K562 (cell line): ENCODE measurements at regions not wholly inside any gene's neighbourhood (a gene's known extent, or its start where the extent isn't known, plus 50 kb on each side); places are given as distances from the start of the nearest gene placed in this dataset.

Experiments
- CTCF ChIP-seq, 3 experiments: IDR thresholded peaks in 2 of 3; conservative IDR thresholded peaks in 1 of 3; 2 replicates each; pipeline ENCODE4 v1.5.1; 2011 to 2012; ENCODE audit warnings: low read length in 3 of 3, mild to moderate bottlenecking in 3 of 3, control low read depth in 2 of 3, improper control_type of control experiment in 1 of 3, inconsistent platforms in 1 of 3, low read depth in 1 of 3, mixed read lengths in 1 of 3, moderate library complexity in 1 of 3; ENCODE audit not compliant: insufficient read depth in 2 of 3
- HOMEZ ChIP-seq: fragments of 250-450 bp; sonication (Bioruptor Pico); IDR thresholded peaks from 2 replicates; pipeline ENCODE4 v1.4.0; 2020; ENCODE audit warnings: mild to moderate bottlenecking, moderate library complexity
- MAFG ChIP-seq: fragments of 450-650 bp; conservative IDR thresholded peaks from 2 replicates; pipeline ENCODE4 v1.6.1; 2016; ENCODE audit warnings: missing genetic modification characterization, missing compliant biosample characterization
- TF ChIP-seq, protein P1 (sequence below), 2 experiments: IDR thresholded peaks; 2 replicates each; pipeline ENCODE4 v1.6.1; 2012; ENCODE audit warnings: improper control_type of control experiment in 2 of 2, low read depth in 2 of 2, low read length in 2 of 2, borderline replicate concordance in 1 of 2
- TF ChIP-seq, protein P2 (sequence below), 2 experiments: fragments of 450-650 bp in 1 of 2; sonication (generic) in 1 of 2; formaldehyde crosslinking in 1 of 2; IDR thresholded peaks in 1 of 2; conservative IDR thresholded peaks in 1 of 2; 2 replicates each; pipeline versions ENCODE4 v1.6.1 to v1.8.1; 2016 to 2023; ENCODE audit warnings: mild to moderate bottlenecking in 2 of 2, moderate library complexity in 2 of 2, inconsistent platforms in 1 of 2, missing genetic modification reagents in 1 of 2

DNA sequence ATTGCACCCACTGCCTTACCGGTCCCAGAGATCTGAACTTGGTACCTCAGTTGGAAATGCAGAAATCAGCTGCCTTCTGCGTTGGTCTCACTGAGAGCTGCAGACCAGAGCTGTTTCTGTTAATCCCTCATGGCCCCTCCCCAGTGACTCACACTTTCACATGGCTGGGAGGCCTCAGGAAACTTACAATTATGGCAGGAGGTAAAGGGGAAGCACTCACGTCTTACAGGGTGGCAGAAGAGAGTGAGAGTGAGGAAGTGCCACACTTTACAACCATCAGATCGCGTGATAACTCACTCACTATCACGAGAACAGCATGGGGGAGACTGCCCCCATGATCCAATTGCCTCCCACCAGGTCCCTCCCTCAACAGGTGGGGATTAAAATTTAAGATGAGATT is 648.5 kb downstream of the MTRR start:
- no peak for TF ChIP-seq CTCF (IDR thresholded peaks at IDR 0.05 in 2 of 3, conservative IDR thresholded peaks at IDR 0.05 in 1 of 3; ENCODE audit: insufficient read depth in 2 of 3, low read depth in 1 of 3, low read length in 3 of 3)
- no peak for TF ChIP-seq HOMEZ (CRISPR knock-in tag)
- TF ChIP-seq MAFG (tag), result no peak
- TF ChIP-seq, protein P1, sequence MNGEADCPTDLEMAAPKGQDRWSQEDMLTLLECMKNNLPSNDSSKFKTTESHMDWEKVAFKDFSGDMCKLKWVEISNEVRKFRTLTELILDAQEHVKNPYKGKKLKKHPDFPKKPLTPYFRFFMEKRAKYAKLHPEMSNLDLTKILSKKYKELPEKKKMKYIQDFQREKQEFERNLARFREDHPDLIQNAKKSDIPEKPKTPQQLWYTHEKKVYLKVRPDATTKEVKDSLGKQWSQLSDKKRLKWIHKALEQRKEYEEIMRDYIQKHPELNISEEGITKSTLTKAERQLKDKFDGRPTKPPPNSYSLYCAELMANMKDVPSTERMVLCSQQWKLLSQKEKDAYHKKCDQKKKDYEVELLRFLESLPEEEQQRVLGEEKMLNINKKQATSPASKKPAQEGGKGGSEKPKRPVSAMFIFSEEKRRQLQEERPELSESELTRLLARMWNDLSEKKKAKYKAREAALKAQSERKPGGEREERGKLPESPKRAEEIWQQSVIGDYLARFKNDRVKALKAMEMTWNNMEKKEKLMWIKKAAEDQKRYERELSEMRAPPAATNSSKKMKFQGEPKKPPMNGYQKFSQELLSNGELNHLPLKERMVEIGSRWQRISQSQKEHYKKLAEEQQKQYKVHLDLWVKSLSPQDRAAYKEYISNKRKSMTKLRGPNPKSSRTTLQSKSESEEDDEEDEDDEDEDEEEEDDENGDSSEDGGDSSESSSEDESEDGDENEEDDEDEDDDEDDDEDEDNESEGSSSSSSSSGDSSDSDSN (IDR thresholded peaks at IDR 0.05; ENCODE audit: borderline replicate concordance in 1 of 2, low read depth in 2 of 2, low read length in 2 of 2), result no peak
- TF ChIP-seq, protein P2, sequence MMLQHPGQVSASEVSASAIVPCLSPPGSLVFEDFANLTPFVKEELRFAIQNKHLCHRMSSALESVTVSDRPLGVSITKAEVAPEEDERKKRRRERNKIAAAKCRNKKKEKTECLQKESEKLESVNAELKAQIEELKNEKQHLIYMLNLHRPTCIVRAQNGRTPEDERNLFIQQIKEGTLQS (IDR thresholded peaks at IDR 0.05), result no peak
- TF ChIP-seq, protein P2 (CRISPR knock-in tag; conservative IDR thresholded peaks at IDR 0.05), result no peak
